ENCODE measurements at regions not wholly inside any gene's neighbourhood (a gene's known extent, or its start where the extent isn't known, plus 50 kb on each side); places are given as distances from the start of the nearest gene placed in this dataset.

GRCh38 chr22:49139492-49140151, 688.1 kb downstream of the BRD1 start:
- no peak overlapping the region for H3K4ac ChIP-seq (ENCODE audit: low read depth, low read length)
- H2BK15ac ChIP-seq (ENCODE audit: low read depth, low read length): no peak overlapping the region
- H3K79me1 ChIP-seq (ENCODE audit: low read depth in 1 of 2, low read length in 2 of 2): no peaks in the 10 kb centered on the region
- ChIA-PET CTCF (no interaction called here), POLR2A (ENCODE audit: unreplicated experiment) (no interaction called here)
- peaks cover 36% of the 10 kb centered on the region for H3K9me3 ChIP-seq (ENCODE audit: control insufficient read depth, insufficient read depth, low read length)
- H4K20me1 ChIP-seq (ENCODE audit: insufficient read depth, low read length): no peaks in the 10 kb centered on the region
- ATAC-seq (ENCODE audit: low read depth): no peak
- H3K4me2 ChIP-seq (ENCODE audit: low read depth, low read length): no peak overlapping the region
- no peak overlapping the region for H2BK20ac ChIP-seq (ENCODE audit: low read depth, low read length)
- H3K27me3 ChIP-seq (ENCODE audit: control insufficient read depth, insufficient read depth, low read length): no peaks in the 10 kb centered on the region
- intact Hi-C loops (cut with micrococcal nuclease) (no loop called here), in situ Hi-C loops (cut with MboI; ENCODE audit: low sequenced_read_pairs) (no loop called here), dilution Hi-C loops (cut with HindIII; ENCODE audit: low sequenced_read_pairs, unreplicated experiment) (no loop called here)
- no peak overlapping the region for H2AK5ac ChIP-seq (ENCODE audit: low read depth, low read length)
- WGBS, 2 experiments (ENCODE audit: extremely low coverage in 2 of 2, insufficient read length in 1 of 2): 40% methylated on average over 2 of the region's 15 CpGs; no CpG with 5 or more reads in 1 of the 2 experiments
- no TSS peak for BruUV-seq (replicated peaks)
- H4K8ac ChIP-seq (ENCODE audit: low read depth in 2 of 2, low read length in 2 of 2): no peak overlapping the region
- H3K4me3 ChIP-seq (ENCODE audit: insufficient read depth, low read depth, low read length): no peak overlapping the region
- H3K56ac ChIP-seq (ENCODE audit: extremely low read depth, insufficient read depth, low read length): no peak overlapping the region
- no peaks in the 10 kb centered on the region for H3K4me1 ChIP-seq (ENCODE audit: control insufficient read depth, insufficient read depth, low read length)
- H3K27ac ChIP-seq (ENCODE audit: insufficient read depth, low read length): no peak overlapping the region
- H3K23ac ChIP-seq (ENCODE audit: low read depth, low read length): no peak overlapping the region
- no peak overlapping the region for H2BK120ac ChIP-seq (ENCODE audit: low read depth, low read length)
- H2BK5ac ChIP-seq (ENCODE audit: low read depth, low read length, poor library complexity, severe bottlenecking): no peak overlapping the region
- no peaks in the 10 kb centered on the region for H3K36me3 ChIP-seq (ENCODE audit: control insufficient read depth, insufficient read depth, low read length)
- H4K91ac ChIP-seq (ENCODE audit: insufficient read depth, low read depth, low read length): no peak overlapping the region
- TF ChIP-seq CEBPB (IDR thresholded peaks at IDR 0.05; ENCODE audit: low read depth, low read length) (no peak), MAFK (IDR thresholded peaks at IDR 0.05; ENCODE audit: low read depth, low read length) (no peak), USF2 (IDR thresholded peaks at IDR 0.05; ENCODE audit: low read depth, low read length) (no peak), RCOR1 (IDR thresholded peaks at IDR 0.05; ENCODE audit: insufficient replicate concordance, low read length) (no peak), CHD1 (IDR thresholded peaks at IDR 0.05; ENCODE audit: low read depth, low read length) (no peak), BHLHE40 (IDR thresholded peaks at IDR 0.05; ENCODE audit: low read depth, low read length) (no peak), MAZ (IDR thresholded peaks at IDR 0.05; ENCODE audit: borderline replicate concordance, low read depth, low read length) (no peak), RFX5 (IDR thresholded peaks at IDR 0.05; ENCODE audit: low read depth, low read length) (no peak), ELK1 (IDR thresholded peaks at IDR 0.05; ENCODE audit: borderline replicate concordance, low read depth, low read length) (no peak), FOS (IDR thresholded peaks at IDR 0.05; ENCODE audit: low read depth, low read length) (no peak), SMC3 (IDR thresholded peaks at IDR 0.05; ENCODE audit: low read depth, low read length) (no peak)
- H2AK9ac ChIP-seq (replicated peaks; ENCODE audit: low read depth, low read length, poor library complexity): no peak overlapping the region
- no peak overlapping the region for H4K5ac ChIP-seq (ENCODE audit: low read depth, low read length)
- no peak overlapping the region for H3K14ac ChIP-seq (replicated peaks; ENCODE audit: low read depth, low read length)
- no peak for DNase-seq
- H2AFZ ChIP-seq (replicated peaks; ENCODE audit: low read length, poor library complexity): no peak overlapping the region
- H3K9ac ChIP-seq (ENCODE audit: low read depth, low read length): no peak overlapping the region
- no peaks in the 10 kb centered on the region for H3K9me1 ChIP-seq (ENCODE audit: insufficient read depth, low read length)
- no peak overlapping the region for H3K18ac ChIP-seq (ENCODE audit: low read depth, low read length)

Data from IMR-90 (cell line).